ENCODE measurements at regions not wholly inside any gene's neighbourhood (a gene's known extent, or its start where the extent isn't known, plus 50 kb on each side); places are given as distances from the start of the nearest gene placed in this dataset.

DNA sequence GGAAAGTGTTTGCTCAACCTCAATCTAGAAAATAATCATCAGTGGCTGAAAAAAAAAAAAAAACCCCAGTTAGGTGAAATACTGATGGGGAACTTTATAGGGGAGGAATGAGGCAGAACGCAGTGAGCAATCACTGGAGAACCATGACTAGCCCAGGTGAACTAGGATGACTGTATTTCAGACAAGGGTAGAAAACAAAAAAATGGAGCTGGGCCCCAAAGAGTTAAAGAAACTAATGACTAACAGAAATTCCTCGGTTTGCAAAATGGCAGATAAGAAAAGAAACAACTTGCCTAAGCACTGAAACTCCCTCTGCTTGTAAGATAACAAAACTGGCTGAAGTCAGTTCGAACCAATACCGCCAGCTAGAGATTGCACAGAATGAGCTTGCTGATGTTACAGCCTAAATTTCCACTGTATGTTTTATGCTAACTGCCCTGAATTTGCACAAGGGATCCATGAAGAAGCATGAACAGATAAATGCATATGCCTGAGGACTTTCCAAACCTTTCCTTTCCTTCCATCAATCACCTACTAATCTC is 245.9 kb downstream of the METTL4 start:
- no peak for DNase-seq

DNA sequence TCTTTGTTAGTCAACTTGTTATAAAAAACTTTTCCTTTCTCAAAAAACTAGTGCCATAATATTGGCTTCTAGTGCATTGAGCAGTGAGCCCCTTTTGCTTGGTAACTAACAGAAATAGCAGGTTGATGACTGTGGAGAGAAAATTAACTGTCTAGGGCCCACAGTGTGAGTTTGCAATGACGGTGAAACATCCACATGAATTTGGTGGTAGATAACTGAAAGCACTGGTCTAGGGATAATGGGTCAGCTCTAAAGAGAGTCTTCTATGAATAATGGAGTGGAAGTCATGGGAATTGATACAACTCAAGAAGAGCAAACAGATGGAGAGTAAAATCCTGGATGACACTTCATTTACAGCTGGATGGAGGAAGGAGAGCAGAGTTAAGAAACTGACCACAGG is 245.4 kb downstream of the METTL4 start:
- DNase-seq = no peak

DNA sequence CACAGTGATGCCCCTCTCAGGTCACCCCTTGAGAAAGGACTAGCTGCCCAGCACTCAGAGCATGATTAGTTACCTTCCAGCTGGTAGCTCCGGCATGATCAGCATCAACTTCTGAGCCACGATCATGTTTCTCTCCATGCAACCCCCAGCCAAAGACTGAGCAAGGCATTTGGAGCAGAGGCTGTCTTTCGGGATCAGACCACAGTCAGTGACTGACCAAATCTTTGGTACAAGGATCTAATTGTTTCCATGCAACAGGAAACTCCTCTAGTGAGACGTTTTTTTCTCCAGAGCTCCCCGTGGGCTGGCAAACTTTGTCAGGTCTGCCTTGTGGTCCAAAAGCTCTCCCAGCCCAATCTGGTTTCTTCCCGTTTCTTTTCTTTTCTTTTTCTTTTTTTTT is 244.3 kb downstream of the METTL4 start:
- no peak for DNase-seq

DNA sequence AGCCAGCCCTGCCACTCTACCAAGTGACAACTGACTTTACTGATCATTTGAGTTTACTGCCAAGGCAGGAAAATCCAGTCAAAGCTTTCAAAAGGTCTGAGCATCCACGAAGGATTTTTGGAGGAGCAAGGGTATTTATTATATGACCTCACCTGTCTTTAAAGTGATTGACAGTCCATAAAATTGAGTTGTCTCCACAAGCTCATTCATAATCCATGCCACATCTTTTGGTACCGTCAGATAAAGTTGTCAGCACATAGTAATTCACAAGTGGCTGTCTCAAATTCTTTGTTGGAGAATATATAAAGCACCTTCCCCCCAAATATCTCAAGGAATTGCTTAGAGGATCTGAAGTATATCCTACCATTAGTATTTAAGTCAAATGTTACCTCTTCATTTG is 240.5 kb downstream of the METTL4 start:
- DNase-seq = no peak

DNA sequence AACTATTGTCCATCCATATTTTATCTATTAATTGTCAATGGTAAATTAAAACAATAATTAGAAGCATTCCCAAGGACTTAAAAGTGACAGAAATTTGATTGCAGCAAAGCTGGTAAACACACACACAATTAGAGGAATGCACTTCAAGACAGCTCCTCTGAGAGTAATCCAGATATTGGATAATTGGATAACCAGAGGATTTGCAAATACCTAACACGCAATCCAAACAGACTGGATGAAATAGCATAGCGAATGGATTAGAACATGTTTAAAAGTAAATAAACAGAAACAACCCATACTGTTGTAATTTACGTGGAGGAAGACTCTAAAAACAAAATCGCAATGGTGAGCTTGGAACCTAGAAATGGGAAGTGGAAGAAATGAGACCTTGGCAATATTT is 239.8 kb downstream of the METTL4 start:
- DNase-seq = no peak

DNA sequence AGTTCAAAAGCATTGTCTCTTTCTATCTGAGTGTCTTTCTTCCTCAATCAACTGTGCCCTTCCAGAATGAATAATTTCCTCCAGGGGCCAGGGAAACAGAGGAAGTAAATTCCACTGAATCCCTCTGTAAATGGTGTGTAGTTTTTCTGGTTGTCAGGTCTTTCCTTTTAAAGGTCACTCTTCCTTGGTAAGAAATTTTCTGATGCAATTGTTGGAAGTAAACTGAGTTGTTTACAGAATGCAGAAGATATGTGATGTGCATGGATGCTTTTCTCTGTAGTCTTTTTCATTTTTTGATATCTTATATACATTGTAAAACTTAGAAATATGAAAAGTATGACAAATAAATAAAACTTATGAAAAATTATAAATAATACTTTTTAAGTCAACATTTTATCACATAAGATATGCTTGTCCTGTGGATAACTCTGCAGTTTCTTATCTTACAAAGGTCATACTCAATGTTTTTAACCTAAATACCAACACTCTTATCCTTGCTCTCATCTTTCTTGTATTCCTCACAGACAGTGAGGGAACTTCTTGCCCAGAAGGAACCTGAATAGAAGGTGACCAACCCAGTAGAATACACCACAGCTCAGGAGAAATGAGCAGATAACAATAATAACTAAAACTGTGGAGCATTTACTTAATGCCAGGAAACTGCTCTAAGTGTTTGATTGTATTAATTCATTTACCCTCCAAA is 234.5 kb downstream of the METTL4 start:
- DNase-seq = no peak

DNA sequence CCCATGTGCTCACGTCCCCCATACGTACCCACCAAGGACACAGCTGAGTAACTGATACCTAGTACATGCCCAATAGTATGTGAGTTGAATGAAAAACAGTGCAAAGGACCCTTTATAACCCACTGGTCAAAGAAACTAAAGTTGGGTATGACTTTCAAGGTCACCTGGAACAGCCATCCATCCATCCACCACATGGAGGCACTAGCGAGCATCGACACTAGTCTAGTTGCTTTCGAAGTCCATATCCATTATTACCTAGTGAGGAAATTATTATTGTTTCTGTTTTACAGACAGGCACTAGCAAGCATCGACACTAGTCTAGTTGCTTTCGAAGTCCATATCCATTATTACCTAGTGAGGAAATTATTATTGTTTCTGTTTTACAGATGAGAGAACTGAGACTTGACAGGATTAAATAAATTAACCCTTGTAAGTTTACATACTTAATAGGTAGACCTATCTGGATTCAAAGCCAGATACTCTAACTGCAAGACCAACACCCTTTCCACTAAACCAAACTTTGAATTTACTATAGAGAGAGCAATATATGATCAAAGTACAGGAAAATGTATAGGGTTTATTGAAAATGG is 233.7 kb downstream of the METTL4 start:
- no peak for DNase-seq

DNA sequence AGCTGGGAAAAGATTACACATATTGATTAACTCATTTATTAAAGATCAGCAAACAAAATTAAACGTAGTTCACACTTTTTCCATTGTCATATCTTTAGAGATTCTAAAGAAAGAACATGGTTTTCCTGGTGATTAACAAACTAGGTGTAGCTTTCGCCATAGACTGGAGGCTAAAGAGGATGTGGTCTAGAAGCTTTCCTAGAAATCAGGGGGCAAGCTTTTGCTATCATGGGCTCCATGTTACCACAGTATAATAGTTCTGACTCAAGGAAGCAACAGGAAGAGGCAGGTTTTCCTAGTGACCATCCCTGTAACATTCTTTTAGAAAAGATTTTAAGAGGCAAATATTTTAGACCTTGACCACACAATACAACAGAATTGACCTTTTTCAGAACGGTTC is 232.7 kb downstream of the METTL4 start:
- DNase-seq = no peak

DNA sequence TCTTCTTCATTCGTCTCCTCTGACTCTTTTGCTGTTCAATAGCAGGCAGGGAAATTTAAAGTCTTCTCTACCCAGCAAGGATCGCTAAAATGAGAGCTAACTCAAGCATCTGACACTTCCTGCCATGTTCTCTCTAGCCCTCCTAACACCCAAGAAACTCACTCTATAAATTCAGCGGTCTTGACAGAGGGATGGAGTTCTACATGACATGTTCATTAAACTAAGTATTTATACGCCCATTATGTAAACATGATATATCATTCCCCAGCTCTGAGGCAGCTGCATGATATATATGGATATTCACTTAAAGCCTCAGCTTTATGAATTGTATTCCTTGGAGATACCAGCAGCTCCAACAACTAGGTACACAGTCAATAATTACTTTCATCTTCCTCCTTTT is 231.0 kb downstream of the METTL4 start:
- no peak for DNase-seq

DNA sequence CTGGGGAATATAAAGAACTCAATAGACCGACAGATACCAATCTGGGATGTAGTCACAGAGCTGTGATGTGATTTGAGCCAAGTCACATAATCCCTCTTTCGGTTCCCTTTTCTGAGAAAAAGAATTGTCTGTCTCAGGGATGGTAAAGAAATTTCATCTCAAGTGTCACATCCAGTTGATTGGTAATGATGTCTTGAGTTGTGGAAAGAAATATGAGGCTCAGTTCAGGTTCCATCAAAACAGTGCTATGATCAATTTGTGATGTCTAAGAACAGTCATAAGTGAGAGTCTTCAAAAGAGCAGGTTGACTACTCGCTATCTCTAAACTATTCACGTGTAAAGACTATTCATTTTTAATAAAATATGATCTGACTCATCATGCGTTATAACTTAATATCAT is 223.3 kb downstream of the METTL4 start:
- DNase-seq = no peak

DNA sequence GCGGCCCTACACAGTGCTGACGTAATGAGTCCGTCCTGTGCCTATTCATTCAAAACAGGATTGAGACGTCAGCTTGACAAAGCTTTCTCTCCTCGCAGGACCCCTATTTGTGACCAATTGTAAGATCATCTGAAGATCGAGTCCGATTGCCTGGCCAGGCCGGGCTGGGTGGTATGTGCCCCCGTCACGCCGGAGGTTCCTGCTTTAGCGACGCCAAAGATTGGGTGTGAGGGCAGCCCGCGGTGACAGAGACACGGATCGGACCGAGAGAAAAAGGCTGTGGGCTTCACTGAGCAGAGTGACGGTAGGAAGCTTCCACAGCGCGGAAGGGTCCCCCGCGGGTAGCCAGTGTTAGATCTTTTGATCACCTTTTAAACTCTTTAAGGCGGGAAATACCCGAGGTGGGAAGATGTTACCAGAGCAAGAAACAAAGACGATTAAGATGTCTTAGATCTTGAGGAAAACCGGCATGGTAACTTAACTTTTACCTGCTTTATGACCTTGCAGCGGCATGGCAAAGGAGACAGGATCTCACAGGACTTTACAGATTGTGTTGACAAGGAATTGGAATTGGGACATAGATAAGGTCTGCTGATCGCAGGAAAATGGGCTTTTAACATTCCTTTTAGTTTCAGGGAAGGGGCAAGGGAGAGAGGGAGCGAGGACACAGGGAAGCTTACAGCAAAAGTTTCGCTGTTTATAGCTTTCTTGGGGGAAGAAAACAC is 220.0 kb downstream of the METTL4 start:
- DNase-seq = no peak

DNA sequence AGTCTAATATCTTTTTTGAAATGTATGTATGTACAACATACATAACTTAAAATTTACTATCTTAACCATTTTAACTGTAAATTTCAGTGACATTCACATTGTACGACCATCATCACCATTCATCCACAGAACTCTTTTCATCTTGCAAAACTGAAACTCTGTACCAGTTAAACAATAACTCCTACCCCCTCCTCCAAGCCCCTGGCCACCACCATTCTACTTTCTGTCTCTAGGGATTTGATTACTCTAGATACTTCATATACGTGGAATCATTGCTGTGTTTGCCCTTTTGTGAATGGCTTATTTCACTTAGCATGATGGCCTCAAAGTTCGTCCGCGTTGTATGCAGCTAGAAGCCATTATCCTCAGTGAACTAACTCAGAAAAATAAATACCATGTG is 217.0 kb downstream of the METTL4 start:
- no peak for DNase-seq

DNA sequence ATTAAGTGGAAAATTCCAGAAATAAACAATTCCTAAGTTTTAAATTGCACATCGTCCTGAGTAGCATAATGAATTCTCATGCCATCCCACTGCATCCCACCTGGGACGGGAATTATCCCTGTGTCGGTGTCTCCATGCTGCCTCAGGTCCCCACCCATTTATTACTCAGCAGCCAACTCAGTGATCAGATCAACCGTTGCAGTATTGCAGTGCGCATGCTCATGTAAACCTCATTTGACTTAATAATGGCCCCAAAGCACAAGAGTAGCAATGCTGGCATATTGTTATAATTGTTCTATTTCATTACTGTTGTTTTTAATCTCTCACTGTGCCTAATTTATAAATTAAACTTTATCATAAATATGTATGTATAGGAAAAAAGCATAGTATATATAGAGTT is 214.4 kb downstream of the METTL4 start:
- DNase-seq = no peak

DNA sequence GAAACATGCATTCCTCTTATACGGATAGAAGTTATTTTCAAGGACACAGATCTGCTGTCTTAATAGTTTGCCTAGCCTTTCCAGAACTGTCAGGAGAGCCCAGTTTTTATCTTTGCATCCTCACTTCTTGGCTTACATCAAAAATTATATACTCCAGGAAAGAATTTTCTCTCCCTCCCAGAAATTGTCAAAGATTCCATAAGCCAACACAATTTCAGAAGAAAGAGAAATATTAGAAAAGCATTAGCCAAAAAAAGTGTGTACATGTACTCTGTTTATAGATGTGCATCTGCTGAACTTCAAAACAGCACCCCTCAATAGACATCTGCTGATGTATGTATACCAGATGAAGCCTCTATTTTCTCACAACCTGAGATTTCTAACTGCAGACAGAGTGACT is 210.4 kb downstream of the METTL4 start:
- DNase-seq = no peak

DNA sequence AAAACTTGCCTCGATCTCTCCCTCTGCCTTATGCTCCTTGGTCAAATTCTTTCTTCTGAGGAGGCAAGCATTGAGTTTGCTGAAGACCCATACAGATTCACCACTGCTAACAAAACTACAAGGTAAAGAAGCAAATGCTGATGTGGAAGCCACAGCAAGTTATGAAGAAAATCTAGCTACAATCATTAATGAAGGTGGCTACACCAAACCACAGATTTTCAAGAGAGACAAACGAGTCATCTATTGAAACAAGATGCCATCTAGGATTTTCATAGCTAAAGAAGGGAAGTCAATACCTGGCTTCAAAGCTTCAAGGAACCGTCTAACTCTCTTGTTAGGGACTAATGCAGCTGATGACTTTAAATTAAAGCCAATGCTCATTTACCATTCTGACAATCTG is 203.2 kb downstream of the METTL4 start:
- DNase-seq = no peak

DNA sequence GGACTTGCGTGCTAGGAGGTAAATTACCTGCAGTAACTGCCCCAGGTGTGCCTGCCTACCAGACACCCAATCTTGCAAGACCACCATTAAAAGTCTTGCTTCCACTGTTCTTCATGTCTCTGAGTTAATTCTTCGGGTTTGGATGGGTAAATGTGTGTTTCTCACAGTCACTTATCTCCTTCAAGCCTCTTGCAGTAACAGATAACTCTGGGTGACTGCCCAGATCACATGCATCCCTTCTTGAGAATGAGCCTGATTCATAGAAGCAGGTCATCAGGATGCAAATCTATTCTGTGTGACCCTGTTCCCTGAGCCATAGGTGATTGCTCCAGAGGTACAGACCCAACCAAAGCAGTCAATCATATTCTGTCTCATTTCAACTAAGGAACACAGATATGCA is 194.6 kb downstream of the METTL4 start:
- no peak for DNase-seq

DNA sequence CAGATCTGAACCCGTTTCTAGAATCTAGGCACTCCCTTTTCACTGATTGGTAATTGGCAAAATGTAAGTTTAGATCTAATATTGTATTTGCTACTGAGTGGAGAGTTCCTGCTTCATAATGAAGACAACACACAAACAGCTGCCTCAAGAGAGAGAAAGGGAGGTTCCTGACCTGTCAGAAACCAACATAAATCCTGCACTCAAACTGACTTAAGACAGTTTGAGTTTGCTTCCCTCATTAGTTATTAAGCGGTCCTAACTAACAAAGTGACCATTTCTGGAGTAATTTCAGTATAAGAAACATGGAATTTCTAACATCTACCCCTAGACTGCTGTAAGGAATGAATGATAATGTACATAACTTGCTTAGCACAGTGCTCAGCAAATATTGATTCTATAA is 191.2 kb downstream of the METTL4 start:
- DNase-seq = no peak

DNA sequence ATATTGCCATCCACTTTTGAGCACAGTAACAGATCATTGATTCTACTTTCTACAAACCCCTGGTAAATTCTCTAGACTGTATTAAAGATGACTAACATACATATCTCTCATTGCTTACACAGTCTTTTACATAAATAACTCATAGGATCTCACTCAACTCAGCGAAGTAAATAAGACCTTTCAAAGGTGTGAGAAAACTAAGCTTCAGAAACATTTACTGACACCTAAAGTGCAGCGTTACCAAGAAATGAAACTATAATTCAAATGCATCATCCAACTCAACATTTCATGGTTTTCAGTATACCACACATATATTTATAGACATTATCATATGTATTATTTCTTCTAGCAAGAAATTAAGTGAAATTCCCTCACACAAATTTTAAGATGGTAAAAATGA is 189.8 kb downstream of the METTL4 start:
- DNase-seq = no peak

DNA sequence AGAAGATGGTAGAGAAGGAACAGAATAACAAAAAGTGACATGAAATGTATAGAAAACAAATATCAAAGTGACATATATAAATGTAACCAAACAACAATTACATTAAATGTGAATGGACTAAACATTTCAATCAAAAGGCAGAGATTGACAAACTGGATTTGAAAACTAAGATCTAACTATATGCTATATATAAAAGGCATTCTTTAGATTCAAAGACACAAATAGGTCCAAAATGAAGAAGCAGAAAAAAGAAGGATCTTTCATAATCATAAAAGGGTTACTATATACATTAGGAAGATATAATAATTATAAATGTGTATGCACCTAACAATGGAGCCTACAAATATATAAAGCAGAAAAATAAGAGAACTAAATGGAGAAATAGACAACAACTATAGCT is 183.7 kb downstream of the METTL4 start:
- no peak for DNase-seq

DNA sequence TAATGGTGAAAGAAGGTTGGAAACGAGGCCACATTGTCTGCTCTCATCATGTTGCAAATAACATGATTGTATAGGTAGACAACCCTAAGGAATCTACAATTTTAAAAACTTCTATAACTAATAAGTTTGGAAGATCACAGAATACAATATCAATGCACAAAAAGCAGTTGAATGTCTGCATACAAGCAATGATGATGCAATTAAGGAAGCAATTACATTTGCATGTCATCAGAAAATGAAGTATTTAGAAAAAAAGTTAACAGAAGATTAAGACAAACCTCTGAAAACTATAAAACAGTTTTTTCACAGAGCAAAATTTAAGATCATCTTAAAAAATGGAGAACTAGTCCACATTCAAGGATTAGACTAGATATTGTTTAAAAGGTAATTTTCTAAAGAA is 181.1 kb downstream of the METTL4 start:
- no peak for DNase-seq

DNA sequence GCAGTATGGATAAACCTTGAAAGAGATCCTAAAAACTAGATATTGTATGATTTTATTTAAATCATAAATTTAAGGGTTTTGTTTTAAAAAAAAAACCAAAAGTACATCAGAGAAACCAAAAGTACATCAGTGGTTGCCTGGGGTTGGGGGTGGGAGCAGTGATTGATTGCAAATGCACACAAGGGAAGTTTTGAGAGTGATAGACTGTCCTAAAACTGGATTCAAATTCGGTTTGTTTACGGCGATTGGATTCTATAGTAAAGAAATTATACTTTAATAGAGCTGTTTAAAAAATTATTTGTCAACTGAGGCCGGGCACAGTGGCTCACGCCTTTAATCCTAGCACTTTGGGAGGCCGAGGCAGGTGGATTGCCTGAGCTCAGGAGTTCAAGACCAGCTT is 179.8 kb downstream of the METTL4 start:
- DNase-seq = no peak

DNA sequence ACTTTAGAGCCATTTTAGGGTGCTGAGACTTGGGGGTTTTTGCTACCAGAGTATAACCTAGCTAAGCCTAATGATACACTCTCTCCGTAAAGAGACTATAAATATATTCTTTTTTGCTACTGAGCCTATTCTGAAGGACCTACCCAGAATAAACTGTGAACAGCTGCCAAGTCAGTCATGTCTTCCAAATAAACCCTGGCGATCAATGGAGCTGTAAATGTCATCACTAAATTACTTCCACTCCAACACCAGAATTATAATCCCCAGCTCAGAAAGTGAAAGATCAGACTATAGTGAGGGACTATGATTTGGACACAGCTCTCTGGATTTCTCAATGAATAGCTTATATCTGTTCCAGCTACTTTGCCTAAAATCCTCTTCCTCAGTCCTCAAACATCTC is 178.9 kb downstream of the METTL4 start:
- no peak for DNase-seq

DNA sequence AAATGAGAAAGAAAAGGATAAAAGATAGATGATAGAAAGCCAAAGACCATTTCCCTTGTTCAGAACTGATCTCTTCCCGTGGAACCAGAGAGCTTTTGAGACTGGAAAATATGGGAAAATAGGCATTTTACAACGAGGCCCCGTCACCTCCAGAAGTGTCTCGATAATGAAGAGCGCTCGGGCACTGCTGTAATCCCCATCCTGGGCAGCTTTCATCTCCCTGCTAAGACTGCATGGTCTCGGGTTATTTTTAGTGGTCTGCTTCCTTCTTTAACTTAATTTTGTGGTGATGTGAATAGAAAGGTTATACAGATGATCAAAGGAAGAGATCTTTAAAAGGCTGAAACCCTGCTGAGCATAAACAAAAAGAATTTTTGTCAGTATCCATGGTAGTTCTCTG is 176.6 kb downstream of the METTL4 start:
- no peak for DNase-seq

Measured in occipital lobe (tissue), 1 donor.